CD4-positive, alpha-beta memory T cell (primary cell): ENCODE measurements at regions not wholly inside any gene's neighbourhood (a gene's known extent, or its start where the extent isn't known, plus 50 kb on each side); places are given as distances from the start of the nearest gene placed in this dataset.

Experiments
- CTCF ChIA-PET: fragments of 350-600 bp; sonication (Branson Sonifier 250); formaldehyde crosslinking; loops from one replicate; lab custom pipeline; 2021; ENCODE audit warnings: inconsistent platforms; ENCODE audit not compliant: partially characterized antibody; lab: Charles Lee
- POLR2A ChIA-PET: fragments of 350-600 bp; sonication (Branson Sonifier 250); formaldehyde crosslinking; loops from one replicate; lab custom pipeline; 2021; ENCODE audit not compliant: partially characterized antibody; lab: Charles Lee
- DNase-seq, 5 donors: peaks; one replicate each; pipeline versions ENCODE4 v3.0.0 to v3.0.0-alpha.2; 2020 to 2022; ENCODE audit warnings: mixed read lengths in 1 of 5
- H3K27ac ChIP-seq: one replicate; pipeline ENCODE4 v1.7.0; 2013; ENCODE audit warnings: low read depth, low read length
- H3K27me3 ChIP-seq: 2 replicates; pipeline ENCODE4 v1.7.0; 2013; ENCODE audit warnings: mild to moderate bottlenecking, low read length, moderate library complexity; ENCODE audit not compliant: insufficient read depth
- H3K36me3 ChIP-seq: 2 replicates; pipeline ENCODE4 v1.7.0; 2013; ENCODE audit warnings: mild to moderate bottlenecking, low read length, moderate library complexity; ENCODE audit not compliant: insufficient read depth
- H3K4me1 ChIP-seq: 2 replicates; pipeline ENCODE4 v1.7.0; 2013; ENCODE audit warnings: mild to moderate bottlenecking, low read length, moderate library complexity; ENCODE audit not compliant: insufficient read depth
- H3K4me3 ChIP-seq, 2 donors: one replicate each; pipeline ENCODE4 v1.7.0; 2013; ENCODE audit warnings: low read length in 2 of 2, mild to moderate bottlenecking in 1 of 2
- H3K9me3 ChIP-seq, 2 donors: one replicate each; pipeline ENCODE4 v1.7.0; 2013; ENCODE audit warnings: low read length in 2 of 2, control low read depth in 1 of 2; ENCODE audit not compliant: control insufficient read depth in 1 of 2
- H3K27ac Mint-ChIP-seq, 7 donors: one replicate each; pipeline ENCODE4 v1.8.0; 2020 to 2021; ENCODE audit warnings: mixed read lengths in 7 of 7, mild to moderate bottlenecking in 6 of 7, inconsistent platforms in 3 of 7, moderate library complexity in 3 of 7
- H3K27me3 Mint-ChIP-seq, 2 donors: one replicate each; pipeline ENCODE4 v1.8.0; 2020 to 2021; ENCODE audit warnings: mixed read lengths in 2 of 2
- H3K36me3 Mint-ChIP-seq, 2 donors: one replicate each; pipeline ENCODE4 v1.8.0; 2020 to 2021; ENCODE audit warnings: mixed read lengths in 2 of 2, inconsistent platforms in 1 of 2, mild to moderate bottlenecking in 1 of 2
- H3K4me1 Mint-ChIP-seq, 4 donors: one replicate each; pipeline ENCODE4 v1.8.0; 2020 to 2021; ENCODE audit warnings: mixed read lengths in 4 of 4, mild to moderate bottlenecking in 1 of 4
- H3K4me3 Mint-ChIP-seq, 8 donors: one replicate each; pipeline ENCODE4 v1.8.0; 2020 to 2021; ENCODE audit warnings: mixed read lengths in 8 of 8, mild to moderate bottlenecking in 7 of 8, moderate library complexity in 6 of 8, inconsistent platforms in 3 of 8
- H3K9me3 Mint-ChIP-seq, 8 donors: one replicate each; pipeline ENCODE4 v1.8.0; 2020 to 2021; ENCODE audit warnings: mixed read lengths in 8 of 8, mild to moderate bottlenecking in 5 of 8, inconsistent platforms in 3 of 8, moderate library complexity in 1 of 8
- intact Hi-C: fragments of 100-400 bp; cut with micrococcal nuclease; formaldehyde crosslinking; loops from one replicate; pipeline ENCODE4 v1.15.1; 2023

GRCh38 chr4:22091906-22092305 is 143.3 kb upstream of the KCNIP4 start:
- POLR2A ChIA-PET, result no interaction called here
- H3K36me3 Mint-ChIP-seq, result no peaks in the 10 kb centered on the region

GRCh38 chr4:22091352-22091717 is 142.8 kb upstream of the KCNIP4 start:
- Histone ChIP-seq H3K4me3 (no peak overlapping the region), H3K27ac (no peak overlapping the region), H3K4me1 (no peaks in the 10 kb centered on the region), H3K27me3 (no peaks in the 10 kb centered on the region), H3K9me3 (peaks cover 0 to 3% of the 10 kb centered on the region in 2 donors), H3K36me3 (no peaks in the 10 kb centered on the region)
- ChIA-PET CTCF (no interaction called here), POLR2A (no interaction called here)
- no peak overlapping the region for H3K4me3 Mint-ChIP-seq
- H3K4me1 Mint-ChIP-seq, result no peaks in the 10 kb centered on the region
- no peaks in the 10 kb centered on the region for H3K27me3 Mint-ChIP-seq
- no peaks in the 10 kb centered on the region for H3K36me3 Mint-ChIP-seq
- no peak overlapping the region for H3K27ac Mint-ChIP-seq
- H3K9me3 Mint-ChIP-seq, result peaks cover under 1 to 23% (median 13%) of the 10 kb centered on the region in 8 donors
- no peak for DNase-seq
- intact Hi-C loops, result no loop called here

More at GRCh38 chr4:22091906-22092305, 143.3 kb upstream of the KCNIP4 start:
- Histone ChIP-seq H3K36me3 (no peaks in the 10 kb centered on the region), H3K4me1 (no peaks in the 10 kb centered on the region), H3K9me3 (peaks cover 0 to 3% of the 10 kb centered on the region in 2 donors), H3K27me3 (no peaks in the 10 kb centered on the region), H3K4me3 (no peak overlapping the region), H3K27ac (no peak overlapping the region)
- Mint-ChIP-seq H3K27ac (no peak overlapping the region), H3K9me3 (peaks cover 0 to 23% (median 9%) of the 10 kb centered on the region in 8 donors), H3K27me3 (no peaks in the 10 kb centered on the region), H3K4me1 (no peaks in the 10 kb centered on the region), H3K4me3 (no peak overlapping the region)
- CTCF ChIA-PET, result no interaction called here
- no peak for DNase-seq
- intact Hi-C loops, result no loop called here

GRCh38 chr4:22090661-22091351 is 142.2 kb upstream of the KCNIP4 start:
- peaks cover 0 to 26% (median 18%) of the 10 kb centered on the region in 8 donors for H3K9me3 Mint-ChIP-seq
- H3K27ac ChIP-seq, result no peak overlapping the region
- H3K4me1 Mint-ChIP-seq, result no peaks in the 10 kb centered on the region
- ChIA-PET CTCF (no interaction called here), POLR2A (no interaction called here)
- H3K27me3 Mint-ChIP-seq, result no peaks in the 10 kb centered on the region
- H3K27ac Mint-ChIP-seq, result no peak overlapping the region
- no peak for DNase-seq
- H3K9me3 ChIP-seq, result peaks cover 0 to 3% of the 10 kb centered on the region in 2 donors
- H3K36me3 Mint-ChIP-seq, result no peaks in the 10 kb centered on the region
- H3K36me3 ChIP-seq, result no peaks in the 10 kb centered on the region
- H3K4me3 ChIP-seq, result no peak overlapping the region
- intact Hi-C loops, result no loop called here
- H3K4me1 ChIP-seq, result no peaks in the 10 kb centered on the region
- no peak overlapping the region for H3K4me3 Mint-ChIP-seq
- H3K27me3 ChIP-seq, result no peaks in the 10 kb centered on the region

- no peaks in the 10 kb centered on the region for H3K36me3 ChIP-seq
- Mint-ChIP-seq H3K27me3 (no peaks in the 10 kb centered on the region), H3K4me1 (no peaks in the 10 kb centered on the region), H3K9me3 (peaks cover 3 to 43% (median 20%) of the 10 kb centered on the region in 8 donors), H3K36me3 (no peaks in the 10 kb centered on the region), H3K27ac (no peak overlapping the region), H3K4me3 (no peak overlapping the region)
- intact Hi-C loops, result no loop called here
- CTCF ChIA-PET, result no interaction called here
- DNase-seq, result no peak
- H3K27me3 ChIP-seq, result no peaks in the 10 kb centered on the region
- no peak overlapping the region for H3K27ac ChIP-seq
- H3K4me1 ChIP-seq, result no peaks in the 10 kb centered on the region
- H3K4me3 ChIP-seq, result no peak overlapping the region
- POLR2A ChIA-PET, result no interaction called here
- H3K9me3 ChIP-seq, result no peaks in the 10 kb centered on the region
Measured at GRCh38 chr4:22077571-22077970, 129.0 kb upstream of the KCNIP4 start.

- H3K27me3 Mint-ChIP-seq, result no peaks in the 10 kb centered on the region
- intact Hi-C loops, result no loop called here
- H3K4me1 Mint-ChIP-seq, result no peaks in the 10 kb centered on the region
- no peaks in the 10 kb centered on the region for H3K27me3 ChIP-seq
- no peaks in the 10 kb centered on the region for H3K36me3 Mint-ChIP-seq
- no peak overlapping the region for H3K27ac Mint-ChIP-seq
- no peak overlapping the region for H3K4me3 ChIP-seq
- ChIA-PET CTCF (no interaction called here), POLR2A (no interaction called here)
- no peaks in the 10 kb centered on the region for H3K36me3 ChIP-seq
- no peaks in the 10 kb centered on the region for H3K9me3 ChIP-seq
- H3K4me3 Mint-ChIP-seq, result no peak overlapping the region
- peaks cover 3 to 43% (median 20%) of the 10 kb centered on the region in 8 donors for H3K9me3 Mint-ChIP-seq
- H3K4me1 ChIP-seq, result no peaks in the 10 kb centered on the region
- no peak overlapping the region for H3K27ac ChIP-seq
- no peak for DNase-seq
Measured at GRCh38 chr4:22072726-22073125, 124.2 kb upstream of the KCNIP4 start.

GRCh38 chr4:22072240-22072639 is 123.7 kb upstream of the KCNIP4 start:
- Mint-ChIP-seq H3K27ac (no peak overlapping the region), H3K27me3 (no peaks in the 10 kb centered on the region), H3K9me3 (peaks cover 3 to 40% (median 17%) of the 10 kb centered on the region in 8 donors), H3K4me1 (no peaks in the 10 kb centered on the region), H3K36me3 (no peaks in the 10 kb centered on the region), H3K4me3 (no peak overlapping the region)
- ChIA-PET POLR2A (no interaction called here), CTCF (no interaction called here)
- no peak for DNase-seq
- Histone ChIP-seq H3K36me3 (no peaks in the 10 kb centered on the region), H3K9me3 (no peaks in the 10 kb centered on the region), H3K27me3 (no peaks in the 10 kb centered on the region), H3K4me3 (no peak overlapping the region), H3K27ac (no peak overlapping the region), H3K4me1 (no peaks in the 10 kb centered on the region)
- intact Hi-C loops, result no loop called here

- intact Hi-C loops, result no loop called here
- POLR2A ChIA-PET, result no interaction called here
- H3K4me1 ChIP-seq, result no peaks in the 10 kb centered on the region
Measured at GRCh38 chr4:22071749-22072148, 123.2 kb upstream of the KCNIP4 start.

More at GRCh38 chr4:22071749-22072148, 123.2 kb upstream of the KCNIP4 start:
- CTCF ChIA-PET, result no interaction called here
- Histone ChIP-seq H3K27ac (no peak overlapping the region), H3K4me3 (no peak overlapping the region), H3K9me3 (no peaks in the 10 kb centered on the region), H3K27me3 (no peaks in the 10 kb centered on the region), H3K36me3 (no peaks in the 10 kb centered on the region)
- Mint-ChIP-seq H3K36me3 (no peaks in the 10 kb centered on the region), H3K4me3 (no peak overlapping the region), H3K27ac (no peak overlapping the region), H3K4me1 (no peaks in the 10 kb centered on the region), H3K9me3 (peaks cover 2 to 36% (median 14%) of the 10 kb centered on the region in 8 donors), H3K27me3 (no peaks in the 10 kb centered on the region)
- no peak for DNase-seq
